Left ventricle myocardium inferior (tissue), 1 donor: ENCODE measurements at regions not wholly inside any gene's neighbourhood (a gene's known extent, or its start where the extent isn't known, plus 50 kb on each side); places are given as distances from the start of the nearest gene placed in this dataset.

Experiments used
- DNase-seq: peaks from one replicate; pipeline ENCODE4 v3.0.0-alpha.2; 2020
- H3K27ac ChIP-seq: fragments of 200-600 bp; replicated peaks from 2 replicates; pipeline ENCODE4 v1.8.0; 2021
- H3K27me3 ChIP-seq: fragments of 200-600 bp; 2 replicates; pipeline ENCODE4 v1.8.0; 2021; ENCODE audit warnings: low read depth
- H3K36me3 ChIP-seq: fragments of 200-600 bp; 2 replicates; pipeline ENCODE4 v1.8.0; 2021
- H3K4me1 ChIP-seq: fragments of 200-600 bp; 2 replicates; pipeline ENCODE4 v1.8.0; 2021
- H3K4me3 ChIP-seq: fragments of 200-600 bp; 2 replicates; pipeline ENCODE4 v1.8.0; 2021; ENCODE audit warnings: mild to moderate bottlenecking, moderate library complexity
- H3K9me3 ChIP-seq: fragments of 200-600 bp; replicated peaks from 2 replicates; pipeline ENCODE4 v1.8.0; 2021
- intact Hi-C: fragments of 100-400 bp; cut with micrococcal nuclease; formaldehyde crosslinking; loops from one replicate; pipeline ENCODE4 v1.11.0; 2022
- TF ChIP-seq, protein P1 (sequence below): fragments of 200-600 bp; IDR thresholded peaks from 2 replicates; pipeline ENCODE4 v1.8.0; 2021; ENCODE audit warnings: antibody characterized with exemption, mild to moderate bottlenecking, borderline replicate concordance
- donor health status: DM: no; HTN: yes; CAD: no; lungs with severe emphysema.

DNA sequence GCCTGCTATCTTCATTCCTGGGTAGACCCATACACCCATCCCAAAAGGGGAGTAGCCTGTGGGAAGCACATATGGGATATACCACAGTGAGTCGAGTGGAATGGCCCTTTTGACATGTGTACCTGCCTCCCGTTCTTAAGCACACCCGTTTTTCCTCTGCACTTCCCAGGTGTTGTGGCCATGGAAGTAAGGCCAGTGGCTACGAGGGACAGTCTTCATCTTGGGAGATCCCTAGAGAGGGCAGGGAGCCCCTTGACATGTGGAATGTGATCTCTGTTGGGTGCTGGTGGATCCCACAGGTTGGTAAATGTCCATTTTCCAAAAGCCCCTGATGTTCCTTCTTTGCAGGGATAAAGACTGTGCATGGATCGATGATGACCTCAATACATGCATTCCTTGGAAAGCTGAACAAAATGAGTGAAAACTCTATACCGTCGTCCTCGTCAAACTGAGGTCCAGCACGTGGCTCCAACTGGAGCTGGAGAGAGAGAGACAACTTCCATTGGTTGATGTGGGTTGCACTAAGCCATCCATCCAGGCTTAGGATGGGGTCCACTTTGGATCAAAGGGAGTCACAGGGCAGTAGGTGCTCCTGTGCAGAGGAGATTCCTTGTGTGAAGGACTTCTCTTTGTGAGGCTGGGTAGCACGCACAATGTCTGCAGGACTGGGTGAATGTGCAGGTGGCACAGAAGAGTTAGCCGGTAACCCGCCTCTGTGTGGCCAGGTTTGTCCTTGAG, 136.8 kb downstream of the SNRPN start:
- no peaks in the 10 kb centered on the region for H3K27me3 ChIP-seq
- peaks cover 100% of the 10 kb centered on the region for H3K36me3 ChIP-seq
- peaks cover 30% of the 10 kb centered on the region for H3K4me1 ChIP-seq
- TF ChIP-seq, protein P1, sequence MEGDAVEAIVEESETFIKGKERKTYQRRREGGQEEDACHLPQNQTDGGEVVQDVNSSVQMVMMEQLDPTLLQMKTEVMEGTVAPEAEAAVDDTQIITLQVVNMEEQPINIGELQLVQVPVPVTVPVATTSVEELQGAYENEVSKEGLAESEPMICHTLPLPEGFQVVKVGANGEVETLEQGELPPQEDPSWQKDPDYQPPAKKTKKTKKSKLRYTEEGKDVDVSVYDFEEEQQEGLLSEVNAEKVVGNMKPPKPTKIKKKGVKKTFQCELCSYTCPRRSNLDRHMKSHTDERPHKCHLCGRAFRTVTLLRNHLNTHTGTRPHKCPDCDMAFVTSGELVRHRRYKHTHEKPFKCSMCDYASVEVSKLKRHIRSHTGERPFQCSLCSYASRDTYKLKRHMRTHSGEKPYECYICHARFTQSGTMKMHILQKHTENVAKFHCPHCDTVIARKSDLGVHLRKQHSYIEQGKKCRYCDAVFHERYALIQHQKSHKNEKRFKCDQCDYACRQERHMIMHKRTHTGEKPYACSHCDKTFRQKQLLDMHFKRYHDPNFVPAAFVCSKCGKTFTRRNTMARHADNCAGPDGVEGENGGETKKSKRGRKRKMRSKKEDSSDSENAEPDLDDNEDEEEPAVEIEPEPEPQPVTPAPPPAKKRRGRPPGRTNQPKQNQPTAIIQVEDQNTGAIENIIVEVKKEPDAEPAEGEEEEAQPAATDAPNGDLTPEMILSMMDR: no peak
- H3K27ac ChIP-seq: no peak overlapping the region
- H3K4me3 ChIP-seq: no peak overlapping the region
- no peak for DNase-seq
- intact Hi-C loops: no loop called here
- peaks cover 100% of the 10 kb centered on the region for H3K9me3 ChIP-seq

GRCh38 chr15:25092661-25093060, 137.9 kb downstream of the SNRPN start:
- peaks cover 100% of the 10 kb centered on the region for H3K9me3 ChIP-seq
- intact Hi-C loops: no loop called here
- peak overlapping the region; percentile 14 for H3K27ac ChIP-seq
- peaks cover 30% of the 10 kb centered on the region for H3K4me1 ChIP-seq
- no peak for DNase-seq
- H3K27me3 ChIP-seq: no peaks in the 10 kb centered on the region
- peaks cover 100% of the 10 kb centered on the region for H3K36me3 ChIP-seq
- H3K4me3 ChIP-seq: no peak overlapping the region
- TF ChIP-seq, protein P1: no peak

DNA sequence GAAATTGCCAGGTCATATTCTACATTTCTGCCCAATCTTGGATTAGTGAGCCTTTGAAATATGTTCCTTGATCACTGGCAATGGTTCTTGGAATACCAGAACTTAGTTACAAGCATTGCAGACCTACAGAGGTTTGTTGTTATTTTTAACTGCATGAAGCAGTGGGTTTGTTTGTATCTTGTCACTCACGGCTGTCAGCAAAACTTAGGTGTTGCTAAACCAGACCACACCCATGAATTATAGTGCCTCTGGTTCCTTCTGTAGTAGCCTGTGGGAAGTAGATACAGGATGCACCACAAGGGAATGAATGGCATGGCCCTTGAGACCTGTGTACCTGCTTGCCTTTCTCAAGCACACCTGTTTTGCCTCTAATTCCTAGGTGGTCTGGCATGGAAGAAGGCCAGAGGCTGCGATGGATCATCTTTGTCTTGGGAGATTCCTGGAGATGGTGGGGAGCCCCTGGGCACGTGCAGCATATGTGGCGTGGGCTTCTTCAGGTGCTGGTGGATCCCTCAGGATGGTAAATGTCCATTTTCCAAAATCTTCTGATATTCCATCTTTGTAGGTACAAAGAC, 138.8 kb downstream of the SNRPN start:
- intact Hi-C loops: no loop called here
- H3K4me1 ChIP-seq: peaks cover 30% of the 10 kb centered on the region
- H3K4me3 ChIP-seq: no peak overlapping the region
- H3K36me3 ChIP-seq: peaks cover 100% of the 10 kb centered on the region
- DNase-seq: no peak
- TF ChIP-seq, protein P1: no peak
- H3K27ac ChIP-seq: no peak overlapping the region
- H3K9me3 ChIP-seq: peaks cover 100% of the 10 kb centered on the region
- H3K27me3 ChIP-seq: no peaks in the 10 kb centered on the region

GRCh38 chr15:25094066-25094465, 139.3 kb downstream of the SNRPN start:
- Histone ChIP-seq H3K27ac (no peak overlapping the region), H3K4me3 (no peak overlapping the region), H3K4me1 (peaks cover 30% of the 10 kb centered on the region), H3K36me3 (peaks cover 100% of the 10 kb centered on the region), H3K9me3 (peaks cover 100% of the 10 kb centered on the region), H3K27me3 (no peaks in the 10 kb centered on the region)
- TF ChIP-seq, protein P1: no peak
- no peak for DNase-seq
- intact Hi-C loops: no loop called here

DNA sequence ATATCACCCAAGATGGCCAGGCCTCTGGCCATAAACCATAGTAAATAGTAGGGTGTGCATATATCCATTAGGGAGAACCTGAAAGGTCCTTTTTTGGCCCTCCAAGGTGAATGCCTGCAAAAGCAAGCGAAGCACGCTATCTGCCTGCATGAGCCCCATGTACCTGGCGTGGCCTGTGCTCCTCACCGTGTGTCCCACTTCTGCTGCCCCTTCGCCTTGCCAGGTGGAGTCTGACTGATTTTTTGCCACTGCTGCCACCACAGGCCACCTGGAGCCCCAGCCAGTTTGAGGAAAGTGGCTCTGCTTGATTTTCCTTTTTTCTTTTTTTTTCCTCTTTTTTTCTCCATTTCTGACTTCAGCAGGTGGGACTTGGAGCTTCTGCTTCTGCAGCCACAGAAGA, 139.7 kb downstream of the SNRPN start:
- H3K36me3 ChIP-seq: peaks cover 100% of the 10 kb centered on the region
- intact Hi-C loops: no loop called here
- H3K27me3 ChIP-seq: no peaks in the 10 kb centered on the region
- H3K9me3 ChIP-seq: peaks cover 100% of the 10 kb centered on the region
- H3K4me3 ChIP-seq: no peak overlapping the region
- H3K4me1 ChIP-seq: peaks cover 25% of the 10 kb centered on the region
- TF ChIP-seq, protein P1: no peak
- DNase-seq: no peak
- H3K27ac ChIP-seq: no peak overlapping the region
